Tibial nerve (tissue), 4 donors: ENCODE measurements at regions not wholly inside any gene's neighbourhood (a gene's known extent, or its start where the extent isn't known, plus 50 kb on each side); places are given as distances from the start of the nearest gene placed in this dataset.
"Not testable (repeated sequence)": the region's sequence is repeated elsewhere in the genome, so short reads cannot be mapped to it uniquely, and the experiment has no call there.

Experiments used
- EP300 ChIP-seq, 2 donors: sonication (generic); formaldehyde crosslinking; IDR thresholded peaks; one replicate each; pipeline ENCODE4 v1.6.1; 2017; ENCODE audit warnings: antibody characterized with exemption in 2 of 2, mild to moderate bottlenecking in 1 of 2
- POLR2A ChIP-seq, 2 donors: fragments of 450-650 bp; IDR thresholded peaks; one replicate each; pipeline ENCODE4 v1.6.1; 2017; ENCODE audit warnings: antibody characterized with exemption in 2 of 2, mild to moderate bottlenecking in 2 of 2, moderate library complexity in 2 of 2
- TF ChIP-seq, protein P1 (sequence below), 5 experiments: fragments of 200-600 bp in 3 of 5; fragments of 450-650 bp in 2 of 5; sonication (generic) in 3 of 5; IDR thresholded peaks; one replicate each; pipeline ENCODE4 v1.5.1; 2016 to 2019; ENCODE audit warnings: antibody characterized with exemption in 5 of 5, mild to moderate bottlenecking in 3 of 5, moderate library complexity in 2 of 5

DNA sequence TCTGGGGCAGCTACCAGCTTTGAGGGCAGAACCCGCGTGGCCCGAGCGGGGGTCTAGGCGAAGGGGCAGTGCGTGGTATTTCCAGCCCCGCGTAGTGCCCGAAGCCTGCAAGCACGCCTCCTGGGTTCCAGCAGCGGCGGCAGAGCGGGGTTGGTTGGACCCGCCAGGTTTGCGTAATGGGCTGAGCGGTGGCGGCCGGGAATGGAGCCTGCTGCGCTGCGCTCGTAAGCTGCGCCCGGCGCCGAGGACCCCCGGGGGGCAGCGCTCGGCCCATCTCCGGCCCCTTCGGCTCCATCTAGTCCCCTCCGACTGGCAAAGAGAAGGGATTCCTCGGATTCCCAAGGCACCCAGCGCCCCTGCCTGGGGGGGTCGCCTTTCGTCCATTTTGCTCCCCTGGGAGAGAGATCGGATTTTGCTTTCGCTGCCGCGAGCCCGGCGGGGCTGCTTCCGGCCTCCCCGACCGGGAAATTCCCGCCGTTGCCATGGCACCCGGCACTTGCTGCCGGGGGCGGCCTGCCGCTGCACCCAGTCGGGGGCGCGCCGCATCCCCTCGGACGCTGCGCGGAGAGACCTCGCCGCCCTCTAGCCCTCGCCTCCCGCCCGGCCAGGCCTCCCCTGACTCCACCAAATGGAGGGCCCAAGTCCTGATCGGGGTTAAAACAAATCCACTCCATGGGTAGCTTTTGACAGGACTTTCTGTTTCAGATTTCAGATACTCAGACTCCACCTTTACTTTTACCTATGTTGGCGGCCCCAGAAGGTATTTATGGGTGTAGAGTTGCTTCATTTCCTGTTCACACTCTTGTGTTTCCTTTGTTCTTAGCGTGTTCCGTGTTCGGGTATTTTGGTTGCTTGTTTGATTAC, 73.3 kb upstream of the NBPF9 start:
- TF ChIP-seq, protein P1, sequence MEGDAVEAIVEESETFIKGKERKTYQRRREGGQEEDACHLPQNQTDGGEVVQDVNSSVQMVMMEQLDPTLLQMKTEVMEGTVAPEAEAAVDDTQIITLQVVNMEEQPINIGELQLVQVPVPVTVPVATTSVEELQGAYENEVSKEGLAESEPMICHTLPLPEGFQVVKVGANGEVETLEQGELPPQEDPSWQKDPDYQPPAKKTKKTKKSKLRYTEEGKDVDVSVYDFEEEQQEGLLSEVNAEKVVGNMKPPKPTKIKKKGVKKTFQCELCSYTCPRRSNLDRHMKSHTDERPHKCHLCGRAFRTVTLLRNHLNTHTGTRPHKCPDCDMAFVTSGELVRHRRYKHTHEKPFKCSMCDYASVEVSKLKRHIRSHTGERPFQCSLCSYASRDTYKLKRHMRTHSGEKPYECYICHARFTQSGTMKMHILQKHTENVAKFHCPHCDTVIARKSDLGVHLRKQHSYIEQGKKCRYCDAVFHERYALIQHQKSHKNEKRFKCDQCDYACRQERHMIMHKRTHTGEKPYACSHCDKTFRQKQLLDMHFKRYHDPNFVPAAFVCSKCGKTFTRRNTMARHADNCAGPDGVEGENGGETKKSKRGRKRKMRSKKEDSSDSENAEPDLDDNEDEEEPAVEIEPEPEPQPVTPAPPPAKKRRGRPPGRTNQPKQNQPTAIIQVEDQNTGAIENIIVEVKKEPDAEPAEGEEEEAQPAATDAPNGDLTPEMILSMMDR (IDR thresholded peaks at IDR 0.05) = not testable (repeated sequence)
- TF ChIP-seq POLR2A (IDR thresholded peaks at IDR 0.05) (peak in 1 of 2 donors; percentile 44), EP300 (IDR thresholded peaks at IDR 0.05) (peak in 1 of 2 donors; percentile 70)
